ENCODE measurements at regions not wholly inside any gene's neighbourhood (a gene's known extent, or its start where the extent isn't known, plus 50 kb on each side); places are given as distances from the start of the nearest gene placed in this dataset.

- no peak for DNase-seq
Measured at GRCh38 chr13:80284290-80284689, 56.6 kb downstream of the SPRY2 start.

DNA sequence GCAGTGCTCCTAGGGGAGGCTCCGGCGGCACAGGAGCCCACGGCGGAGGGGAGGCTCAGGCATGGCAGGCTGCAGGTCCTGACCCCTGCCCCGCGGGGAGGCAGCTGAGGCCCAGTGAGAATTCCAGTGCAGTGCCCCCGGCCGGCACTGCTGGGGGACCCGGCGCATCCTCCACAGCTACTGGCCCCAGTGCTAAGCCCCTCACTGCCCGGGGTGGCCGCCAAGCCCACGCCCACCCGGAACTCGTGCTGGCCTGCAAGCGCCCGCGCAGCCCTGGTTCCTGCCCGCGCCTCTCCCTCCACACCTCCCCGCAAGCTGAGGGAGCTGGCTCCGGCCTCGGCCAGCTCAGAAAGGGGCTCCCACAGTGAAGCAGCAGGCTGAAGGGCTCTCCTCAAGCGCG, 62.2 kb downstream of the SPRY2 start:
- no peak for DNase-seq

DNA sequence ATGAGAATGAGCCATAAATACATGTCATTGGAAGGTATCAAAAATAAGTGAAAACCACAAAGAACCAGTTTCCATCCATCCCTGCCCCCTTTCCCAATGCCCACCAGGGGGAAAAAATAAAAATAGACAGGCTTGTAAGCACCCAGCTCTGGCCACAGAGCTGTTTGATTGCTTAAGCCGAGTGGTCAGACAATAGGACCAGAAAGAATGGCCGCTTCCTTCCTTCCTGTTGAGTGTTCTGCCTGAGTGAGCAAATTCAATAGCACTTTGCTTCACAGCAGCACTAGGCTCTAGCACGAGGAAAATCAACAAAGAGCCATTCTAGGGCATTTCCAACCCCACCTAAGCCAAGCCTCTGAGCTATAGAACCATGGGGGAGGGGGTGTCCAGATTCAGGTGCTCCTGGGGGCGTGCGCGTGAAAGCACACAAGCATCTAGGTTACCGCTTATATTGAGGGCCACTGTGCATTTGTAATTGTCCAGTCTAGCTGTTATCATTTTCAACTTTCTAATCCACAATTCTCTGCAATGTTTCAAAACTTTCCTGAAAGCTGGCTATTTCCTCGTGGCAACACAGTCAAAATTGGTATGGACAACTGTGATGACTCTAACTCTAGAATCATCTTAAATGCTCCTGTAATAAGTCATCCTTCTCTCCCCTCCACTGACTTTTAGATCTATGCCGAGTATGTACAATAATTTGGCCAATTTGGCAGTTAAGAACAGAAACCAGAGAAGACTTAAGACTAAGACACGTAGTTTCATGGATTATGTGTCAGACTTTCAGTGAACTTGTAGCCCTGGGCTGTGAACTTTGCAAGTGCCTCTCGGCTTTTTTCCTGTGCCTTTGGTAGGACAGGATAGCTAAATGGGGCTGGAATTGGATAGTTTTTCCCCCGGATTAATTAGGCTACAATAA, 64.3 kb downstream of the SPRY2 start:
- no peak for DNase-seq

GRCh38 chr13:80274643-80275042, 66.3 kb downstream of the SPRY2 start:
- DNase-seq, result no peak

- no peak for DNase-seq
Measured at GRCh38 chr13:80273718-80274117, 67.2 kb downstream of the SPRY2 start.

DNA sequence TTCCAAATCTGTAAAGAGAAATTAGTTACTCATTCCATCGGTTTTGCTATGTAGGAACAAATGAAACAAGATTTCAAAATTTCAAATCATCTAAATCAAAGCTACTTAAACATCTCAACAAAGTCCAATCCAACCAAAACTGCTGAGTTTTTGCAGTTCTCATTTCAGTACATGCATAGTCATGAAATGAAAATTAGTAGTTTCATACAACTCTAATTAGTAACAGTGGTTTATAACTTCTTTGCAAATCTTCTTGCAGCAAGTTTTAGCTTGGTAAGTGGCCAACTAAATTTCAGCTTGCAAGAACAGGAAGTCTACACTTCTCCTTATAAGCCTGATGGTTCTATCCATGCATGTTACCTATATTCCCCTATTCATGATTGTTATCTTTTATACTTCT, 75.6 kb downstream of the SPRY2 start:
- DNase-seq, result no peak

DNA sequence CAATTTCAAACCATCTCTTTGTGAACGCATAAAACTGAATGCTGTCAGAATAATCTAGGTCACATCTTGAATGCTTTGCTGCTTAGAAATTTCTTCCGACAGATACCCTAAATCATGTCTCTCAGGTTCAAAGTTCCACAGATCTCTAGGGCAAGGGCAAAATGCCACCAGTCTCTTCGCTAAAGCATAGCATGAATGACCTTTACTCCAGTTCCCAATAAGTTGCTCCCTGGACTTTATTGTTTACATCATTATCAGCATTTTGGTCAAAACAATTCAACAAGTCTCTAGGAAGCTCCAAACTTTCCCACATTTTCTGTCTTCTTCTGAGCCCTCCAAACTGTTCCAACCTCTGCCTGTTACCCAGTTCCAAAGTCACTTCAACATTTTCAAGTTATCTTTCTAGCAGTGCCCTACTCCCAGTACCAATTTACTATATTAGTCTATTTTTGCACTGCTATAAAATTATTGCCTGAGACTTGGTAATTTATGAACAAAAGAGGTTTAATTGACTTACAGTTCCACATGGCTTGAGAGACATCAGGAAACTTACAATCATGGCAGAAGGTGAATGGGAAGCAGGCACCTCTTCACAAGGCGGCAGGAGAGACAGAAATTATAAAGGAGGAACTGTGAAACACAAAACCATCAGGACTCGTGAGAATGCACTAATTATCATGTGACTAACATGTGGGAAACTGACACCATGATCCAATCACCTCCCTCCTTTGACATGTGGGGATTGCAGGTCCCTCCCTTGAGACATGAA, 77.0 kb downstream of the SPRY2 start:
- no peak for DNase-seq

DNA sequence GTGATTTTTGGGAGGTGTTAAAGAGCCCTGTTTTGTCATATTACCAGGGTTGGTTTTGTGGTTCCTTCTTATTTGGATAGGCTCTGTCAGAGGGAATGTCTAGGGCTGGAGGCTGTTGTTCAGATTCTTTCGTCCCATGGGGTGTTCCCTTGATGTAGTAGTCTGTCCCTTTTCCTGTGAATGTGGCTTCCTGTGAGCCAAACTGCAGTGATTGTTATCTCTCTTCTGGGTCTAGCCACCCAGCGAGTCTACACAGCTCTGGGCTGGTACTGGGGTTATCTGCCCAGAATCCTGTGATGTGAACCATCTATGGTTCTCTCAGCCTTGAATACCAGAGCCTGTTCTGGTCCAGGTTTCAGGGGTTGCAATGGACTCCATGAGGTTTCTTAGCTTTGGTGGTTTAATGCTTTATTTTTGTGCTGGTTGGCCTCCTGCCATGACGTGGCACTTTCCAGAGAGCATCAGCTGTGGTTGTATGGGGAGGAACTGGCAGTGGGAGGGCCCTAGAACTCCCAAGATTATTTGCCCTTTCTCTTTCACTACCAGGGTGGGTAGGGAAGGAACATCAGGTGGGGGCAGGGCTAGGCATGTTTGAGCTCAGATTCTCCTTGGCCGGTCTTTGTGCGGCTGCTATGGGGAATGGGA, 78.8 kb downstream of the SPRY2 start:
- DNase-seq, result no peak

DNA sequence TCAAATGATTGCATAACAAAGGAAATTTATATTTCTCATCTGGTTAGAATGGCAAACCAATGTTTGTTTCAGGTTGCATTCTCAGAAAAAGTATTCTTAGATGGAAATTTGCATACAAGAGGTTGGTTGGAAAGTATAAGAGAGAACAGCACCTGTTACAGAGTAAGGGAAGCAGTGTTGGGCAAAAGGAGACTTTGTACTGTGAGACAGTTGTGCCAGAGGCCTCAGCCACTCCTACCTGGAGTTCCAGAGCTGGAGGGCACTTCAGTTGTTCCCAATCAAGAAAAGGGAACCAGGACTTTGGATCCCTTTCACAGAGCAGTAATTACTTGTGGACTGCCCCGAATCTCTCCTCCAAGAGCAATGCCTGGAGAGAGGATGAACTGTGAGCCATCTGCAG, 81.8 kb downstream of the SPRY2 start:
- DNase-seq, result no peak

DNA sequence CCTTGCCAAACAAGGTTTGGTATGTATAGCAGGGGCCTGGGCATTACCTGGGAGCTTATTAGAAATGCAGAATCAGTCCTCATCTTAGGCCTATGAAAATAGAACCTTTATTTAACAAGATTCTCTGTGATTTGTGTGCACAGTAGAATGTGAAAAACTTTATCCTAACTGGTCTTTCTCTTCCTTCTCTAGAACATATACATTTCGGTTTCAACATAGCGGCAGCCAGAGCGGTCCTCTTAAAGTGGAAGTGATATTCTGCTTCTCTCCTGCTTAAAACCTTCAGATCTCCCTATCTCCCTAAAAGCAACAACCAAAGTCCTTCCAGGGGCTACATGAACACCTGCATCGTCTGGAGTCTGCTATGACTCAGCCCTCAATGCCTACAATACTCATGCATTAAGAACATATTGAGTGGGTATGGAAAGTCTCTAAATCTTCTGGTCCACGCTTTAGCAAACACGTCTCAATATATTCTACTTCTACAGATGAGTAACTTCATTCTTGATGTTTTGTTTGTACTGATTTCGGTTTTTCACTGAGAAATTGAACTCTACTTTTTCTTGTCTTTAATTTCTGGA, 84.5 kb downstream of the SPRY2 start:
- DNase-seq, result no peak

GRCh38 chr13:80255946-80256345, 85.0 kb downstream of the SPRY2 start:
- no peak for DNase-seq

GRCh38 chr13:80251403-80251802, 89.5 kb downstream of the SPRY2 start:
- DNase-seq, result no peak

GRCh38 chr13:80250213-80250810, 90.6 kb downstream of the SPRY2 start:
- no peak for DNase-seq

DNA sequence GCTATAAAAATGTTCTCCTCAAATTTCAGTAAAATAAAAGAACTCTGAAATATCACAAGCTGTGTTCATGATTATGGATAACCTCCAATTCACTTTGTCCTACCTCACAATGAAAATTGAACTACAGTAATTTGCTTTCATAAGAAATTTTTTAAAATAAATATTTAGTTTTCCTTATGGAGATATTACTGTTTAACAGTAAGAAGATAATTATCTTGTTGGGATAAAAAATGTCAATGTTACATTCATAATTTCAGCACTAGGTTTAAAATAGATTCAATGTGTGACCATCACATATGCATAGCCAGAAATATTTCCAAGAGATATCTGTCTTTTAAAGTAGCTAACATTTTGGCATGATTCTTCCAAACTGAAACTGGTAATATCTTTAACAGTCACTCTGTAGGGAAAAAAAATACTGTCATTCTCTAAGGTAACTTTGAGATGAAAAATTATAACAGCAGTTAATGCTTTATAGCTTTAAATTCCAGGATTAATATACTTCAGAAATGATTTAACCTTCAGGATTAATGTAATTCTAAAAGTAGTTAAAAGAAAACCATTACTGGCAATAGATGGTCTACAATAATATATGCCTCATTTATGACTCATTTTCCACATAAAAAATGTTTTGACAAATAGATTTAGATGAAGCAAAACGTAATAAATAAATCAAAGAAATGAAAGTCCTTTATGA, 91.3 kb downstream of the SPRY2 start:
- no peak for DNase-seq

- no peak for DNase-seq
Measured at GRCh38 chr13:80245162-80245733, 95.7 kb downstream of the SPRY2 start.

GRCh38 chr13:80244574-80244973, 96.4 kb downstream of the SPRY2 start:
- no peak for DNase-seq

GRCh38 chr13:80242728-80243427, 98.0 kb downstream of the SPRY2 start:
- no peak for DNase-seq

DNA sequence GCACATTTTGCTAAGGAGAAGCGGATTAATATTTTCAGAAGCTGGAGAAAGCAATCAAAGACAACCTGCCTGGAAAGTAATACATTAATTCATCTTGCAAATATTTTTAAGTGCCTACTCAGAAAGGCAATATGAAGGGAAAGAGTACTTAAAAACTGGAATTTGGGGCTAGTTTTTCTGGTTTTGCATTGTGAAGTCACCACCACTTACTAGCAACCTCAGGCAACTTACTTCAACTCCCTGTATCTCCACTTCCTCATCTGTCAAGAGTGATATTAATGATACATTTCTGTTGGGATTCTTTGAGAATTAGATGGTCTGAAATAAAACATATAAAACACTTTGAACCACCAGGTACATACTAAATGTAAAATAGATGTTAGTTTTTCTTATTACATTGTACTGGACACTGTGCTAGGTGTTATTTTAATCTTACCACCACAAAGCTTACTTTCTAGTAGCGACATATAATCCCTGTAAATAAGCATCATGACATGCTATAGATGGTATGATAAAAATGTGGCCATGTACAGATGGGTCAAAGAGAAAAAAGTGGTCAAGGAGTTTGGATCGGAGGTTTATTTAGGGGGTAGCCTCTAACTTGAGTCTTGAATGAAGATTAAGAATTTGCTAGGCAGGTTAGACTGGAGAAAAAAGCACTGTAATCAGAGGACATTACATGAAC, 101.2 kb downstream of the SPRY2 start:
- DNase-seq, result no peak

GRCh38 chr13:80239116-80239515, 101.8 kb downstream of the SPRY2 start:
- no peak for DNase-seq

DNA sequence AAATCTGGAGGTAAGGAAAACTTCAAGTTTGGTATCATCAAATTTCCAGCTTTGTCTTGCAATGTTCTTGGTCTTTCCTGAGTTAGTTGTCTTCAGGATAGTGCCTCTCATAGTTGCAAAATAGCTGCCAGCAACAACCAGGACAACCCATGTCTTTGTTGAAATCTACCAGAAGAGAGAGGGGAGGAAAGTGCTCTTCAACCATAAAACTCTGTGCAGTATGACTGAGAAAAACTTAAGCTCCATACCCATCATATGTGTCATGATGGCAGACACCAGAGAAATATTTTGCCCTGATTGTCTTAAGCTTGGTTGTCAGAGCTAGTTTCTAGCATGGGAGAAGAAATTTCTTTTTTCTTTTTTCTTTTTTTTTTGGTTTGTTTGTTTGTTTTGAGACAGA, 103.3 kb downstream of the SPRY2 start:
- no peak for DNase-seq

DNA sequence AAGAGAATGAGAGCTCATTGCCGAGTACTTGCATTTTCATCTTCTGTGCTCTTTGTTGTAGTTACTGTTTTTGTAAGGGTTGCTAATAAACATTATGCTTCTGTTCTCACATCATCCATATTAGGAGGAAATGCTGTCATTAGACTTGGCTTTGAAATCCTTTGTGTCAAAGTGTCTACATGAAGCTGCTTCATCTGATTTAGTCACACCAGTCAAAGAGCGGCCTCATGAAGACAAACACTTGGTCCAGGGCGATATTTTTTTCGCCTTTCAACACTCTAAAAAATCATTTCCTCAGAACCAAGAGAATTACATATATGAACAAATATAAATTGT, 105.0 kb downstream of the SPRY2 start:
- DNase-seq, result no peak

Measured in stimulated activated CD4-positive, alpha-beta T cell treated with anti-CD3 and anti-CD28 coated beads, Interleukin-2, amount 100 ng/mL, for 24 hours (primary cell).